HG03196 (cell line): ENCODE measurements at regions not wholly inside any gene's neighbourhood (a gene's known extent, or its start where the extent isn't known, plus 50 kb on each side); places are given as distances from the start of the nearest gene placed in this dataset.

Experiments used
- ATAC-seq: cut with Tn5 transposase; IDR thresholded peaks from one replicate; pipeline ENCODE4 v1.9.1; 2021; ENCODE audit not compliant: unreplicated experiment

GRCh38 chr10:29962166-29962850, 97.1 kb downstream of the JCAD start:
- no peak for ATAC-seq

- ATAC-seq, result no peak
Measured at GRCh38 chr10:29961351-29961750, 98.0 kb downstream of the JCAD start.

GRCh38 chr10:29960261-29960660, 99.1 kb downstream of the JCAD start:
- no peak for ATAC-seq

- no peak for ATAC-seq
Measured at GRCh38 chr10:29959586-29959985, 99.8 kb downstream of the JCAD start.

- no peak for ATAC-seq
Measured at GRCh38 chr10:29958440-29958839, 100.9 kb downstream of the JCAD start.

GRCh38 chr10:29957907-29958331, 101.5 kb downstream of the JCAD start:
- no peak for ATAC-seq

- no peak for ATAC-seq
Measured at GRCh38 chr10:29957236-29957635, 102.2 kb downstream of the JCAD start.

- ATAC-seq, result no peak
Measured at GRCh38 chr10:29956335-29956924, 103.0 kb downstream of the JCAD start.

- no peak for ATAC-seq
Measured at GRCh38 chr10:29955329-29955935, 104.0 kb downstream of the JCAD start.

- no peak for ATAC-seq
Measured at GRCh38 chr10:29951441-29951931, 107.9 kb downstream of the JCAD start.

GRCh38 chr10:29950391-29950790, 109.0 kb downstream of the JCAD start:
- no peak for ATAC-seq

- ATAC-seq, result no peak
Measured at GRCh38 chr10:29949411-29950011, 109.9 kb downstream of the JCAD start.

- ATAC-seq, result no peak
Measured at GRCh38 chr10:29948881-29949355, 110.5 kb downstream of the JCAD start.

GRCh38 chr10:29947701-29948060, 111.7 kb downstream of the JCAD start:
- no peak for ATAC-seq

- ATAC-seq, result no peak
Measured at GRCh38 chr10:29946953-29947700, 112.3 kb downstream of the JCAD start.

GRCh38 chr10:29946614-29946952, 112.8 kb downstream of the JCAD start:
- no peak for ATAC-seq

GRCh38 chr10:29941476-29941875, 117.9 kb downstream of the JCAD start:
- no peak for ATAC-seq

GRCh38 chr10:29932991-29933390, 126.4 kb downstream of the JCAD start:
- ATAC-seq, result no peak

- ATAC-seq, result no peak
Measured at GRCh38 chr10:29931833-29932232, 127.6 kb downstream of the JCAD start.

GRCh38 chr10:29929006-29929405, 130.4 kb downstream of the JCAD start:
- no peak for ATAC-seq

- no peak for ATAC-seq
Measured at GRCh38 chr10:29926693-29927048, 132.7 kb downstream of the JCAD start.
